IPS-15b (cell line): ENCODE measurements at regions not wholly inside any gene's neighbourhood (a gene's known extent, or its start where the extent isn't known, plus 50 kb on each side); places are given as distances from the start of the nearest gene placed in this dataset.
"Not testable (repeated sequence)": the region's sequence is repeated elsewhere in the genome, so short reads cannot be mapped to it uniquely, and the experiment has no call there.

Experiments
- H3K27me3 ChIP-seq: one replicate; pipeline ENCODE4 v1.6.1; 2013; ENCODE audit warnings: low read length; ENCODE audit not compliant: control insufficient read depth, insufficient read depth
- H3K36me3 ChIP-seq: one replicate; pipeline ENCODE4 v1.6.1; 2013; ENCODE audit warnings: low read length; ENCODE audit not compliant: control insufficient read depth, insufficient read depth
- H3K4me1 ChIP-seq: one replicate; pipeline ENCODE4 v1.6.1; 2013; ENCODE audit warnings: mild to moderate bottlenecking, low read length; ENCODE audit not compliant: control insufficient read depth, insufficient read depth
- H3K4me3 ChIP-seq: one replicate; pipeline ENCODE4 v1.5.1; 2013; ENCODE audit warnings: low read depth, low read length
- H3K9ac ChIP-seq: one replicate; pipeline ENCODE4 v1.6.1; 2013; ENCODE audit warnings: low read depth, mild to moderate bottlenecking, low read length
- H3K9me3 ChIP-seq: one replicate; pipeline ENCODE4 v1.6.1; 2013; ENCODE audit warnings: mild to moderate bottlenecking, low read length; ENCODE audit not compliant: control insufficient read depth, insufficient read depth

DNA sequence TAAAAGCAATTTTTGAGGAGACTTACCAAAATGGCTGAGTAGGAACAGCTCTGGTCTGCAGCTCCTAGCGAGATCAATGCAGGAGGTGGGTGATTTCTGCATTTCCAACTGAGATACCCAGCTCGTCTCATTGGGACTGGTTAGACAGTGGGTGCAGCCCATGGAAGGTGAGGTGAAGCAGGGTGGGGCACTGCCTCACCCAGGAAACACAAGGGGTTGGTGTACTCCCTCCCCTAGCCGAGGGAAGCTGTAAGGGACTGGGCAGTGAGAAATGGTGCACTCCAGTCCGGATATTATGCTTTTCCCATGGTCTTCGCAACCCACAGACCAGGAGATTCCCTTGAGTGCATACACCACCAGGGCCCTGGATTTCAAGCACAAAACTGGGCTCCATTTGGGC lies 419.0 kb downstream of the NUP35 start:
- Histone ChIP-seq H3K27me3 (no peaks in the 10 kb centered on the region), H3K9me3 (no peaks in the 10 kb centered on the region), H3K36me3 (no peaks in the 10 kb centered on the region), H3K4me3 (no peak overlapping the region), H3K4me1 (peaks cover 4% of the 10 kb centered on the region), H3K9ac (no peak overlapping the region)

GRCh38 chr2:183543731-183544130 lies 419.5 kb downstream of the NUP35 start:
- H3K9me3 ChIP-seq: no peaks in the 10 kb centered on the region
- no peaks in the 10 kb centered on the region for H3K36me3 ChIP-seq
- H3K27me3 ChIP-seq: no peaks in the 10 kb centered on the region
- no peaks in the 10 kb centered on the region for H3K4me1 ChIP-seq
- H3K4me3 ChIP-seq: no peak overlapping the region
- no peak overlapping the region for H3K9ac ChIP-seq

GRCh38 chr2:183546560-183547350 lies 422.5 kb downstream of the NUP35 start:
- not testable (repeated sequence) for H3K27me3 ChIP-seq, H3K4me1 ChIP-seq, H3K9ac ChIP-seq, H3K9me3 ChIP-seq, H3K36me3 ChIP-seq, H3K4me3 ChIP-seq

DNA sequence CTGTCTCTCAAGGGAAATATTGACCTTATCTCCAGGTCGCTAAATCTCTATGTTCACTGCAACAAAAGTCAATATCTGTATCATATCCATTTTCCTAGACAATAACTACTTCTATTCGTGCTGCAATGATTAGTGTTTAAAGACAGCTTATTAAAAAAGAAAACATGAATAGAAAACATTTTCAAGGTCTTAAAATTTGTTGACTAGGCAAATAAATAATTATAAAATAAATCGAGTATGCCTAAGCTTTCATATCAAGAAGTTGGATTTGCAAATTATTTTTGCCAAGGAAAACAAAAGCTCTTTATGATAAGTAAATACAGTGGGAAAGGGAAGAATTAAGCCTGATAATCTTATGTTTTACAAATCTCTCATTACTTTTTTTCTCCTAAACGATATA lies 428.5 kb downstream of the NUP35 start:
- Histone ChIP-seq H3K36me3 (no peaks in the 10 kb centered on the region), H3K4me3 (no peak overlapping the region), H3K9ac (no peak overlapping the region), H3K27me3 (no peaks in the 10 kb centered on the region), H3K4me1 (no peaks in the 10 kb centered on the region), H3K9me3 (no peaks in the 10 kb centered on the region)

DNA sequence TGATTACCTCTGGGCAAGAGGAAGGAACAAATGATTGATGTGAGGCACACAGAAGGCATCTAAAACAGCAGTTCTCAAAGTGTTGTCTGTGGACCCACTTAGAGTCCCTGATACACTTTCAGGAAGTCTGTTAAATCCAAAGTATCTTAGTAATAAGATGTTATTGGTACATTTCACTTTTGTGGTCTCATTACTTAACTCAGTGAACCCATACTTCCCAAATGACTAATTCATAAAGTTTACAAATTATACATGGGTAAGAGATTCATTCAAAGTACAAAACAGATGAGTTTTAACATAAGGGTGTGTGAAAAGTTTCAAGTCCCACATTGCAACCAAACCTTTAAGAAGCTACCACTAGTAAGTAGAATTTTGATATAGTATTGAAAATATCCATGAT lies 440.5 kb downstream of the NUP35 start:
- H3K9ac ChIP-seq: no peak overlapping the region
- peaks cover 6% of the 10 kb centered on the region for H3K4me1 ChIP-seq
- H3K27me3 ChIP-seq: no peaks in the 10 kb centered on the region
- no peaks in the 10 kb centered on the region for H3K36me3 ChIP-seq
- no peak overlapping the region for H3K4me3 ChIP-seq
- no peaks in the 10 kb centered on the region for H3K9me3 ChIP-seq

DNA sequence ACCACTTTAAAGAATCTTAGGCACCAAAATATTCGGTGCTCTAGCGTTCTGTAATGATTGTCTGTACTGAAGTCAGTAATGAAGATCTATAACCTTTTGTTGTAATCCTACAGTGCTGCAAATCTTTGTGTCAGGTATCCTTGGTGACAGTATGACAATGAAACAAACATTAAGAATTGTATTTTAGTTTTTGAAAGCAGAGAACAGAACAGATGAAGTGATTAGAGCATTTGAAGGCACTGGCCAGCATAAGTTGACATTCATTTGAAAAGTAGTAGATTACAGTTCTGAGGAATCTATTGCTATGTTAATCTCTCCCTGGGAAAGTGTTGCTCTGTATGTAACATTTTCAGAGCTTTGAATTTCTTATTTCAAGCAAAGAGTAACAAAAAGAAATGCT lies 451.2 kb downstream of the NUP35 start:
- Histone ChIP-seq H3K9me3 (peaks cover 8% of the 10 kb centered on the region), H3K4me1 (peaks cover 3% of the 10 kb centered on the region), H3K27me3 (no peaks in the 10 kb centered on the region), H3K9ac (no peak overlapping the region), H3K36me3 (no peaks in the 10 kb centered on the region), H3K4me3 (no peak overlapping the region)

GRCh38 chr2:183579686-183580085 lies 455.4 kb downstream of the NUP35 start:
- H3K4me1 ChIP-seq: peaks cover 3% of the 10 kb centered on the region
- no peak overlapping the region for H3K4me3 ChIP-seq
- no peaks in the 10 kb centered on the region for H3K27me3 ChIP-seq
- peaks cover 3% of the 10 kb centered on the region for H3K9me3 ChIP-seq
- H3K36me3 ChIP-seq: no peaks in the 10 kb centered on the region
- H3K9ac ChIP-seq: no peak overlapping the region

GRCh38 chr2:183592271-183592670 lies 468.0 kb downstream of the NUP35 start:
- H3K36me3 ChIP-seq: no peaks in the 10 kb centered on the region
- H3K9me3 ChIP-seq: no peaks in the 10 kb centered on the region
- H3K4me3 ChIP-seq: no peak overlapping the region
- H3K9ac ChIP-seq: no peak overlapping the region
- H3K27me3 ChIP-seq: no peaks in the 10 kb centered on the region
- H3K4me1 ChIP-seq: no peaks in the 10 kb centered on the region

DNA sequence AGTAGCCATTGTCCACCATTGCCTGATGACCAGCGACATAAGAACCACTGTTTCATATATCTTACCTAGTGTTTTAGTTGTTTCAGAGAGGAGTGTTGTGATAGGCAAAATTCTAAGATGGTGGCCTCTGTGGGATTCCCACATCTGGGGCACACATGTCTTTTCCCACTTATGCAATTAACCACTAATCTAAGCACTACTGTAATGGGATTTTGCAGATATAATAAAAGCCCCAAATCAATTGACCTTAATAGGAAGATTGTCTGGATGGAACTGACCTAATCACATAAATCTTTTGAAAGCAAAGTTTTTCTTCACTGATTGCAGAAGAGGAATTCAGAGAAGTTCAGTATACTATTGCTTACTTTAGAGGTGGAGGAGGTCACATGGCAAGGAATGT lies 469.9 kb downstream of the NUP35 start:
- no peaks in the 10 kb centered on the region for H3K9me3 ChIP-seq
- H3K4me3 ChIP-seq: no peak overlapping the region

GRCh38 chr2:183597841-183598240 lies 473.6 kb downstream of the NUP35 start:
- Histone ChIP-seq H3K4me1 (no peaks in the 10 kb centered on the region), H3K9me3 (no peaks in the 10 kb centered on the region), H3K36me3 (no peaks in the 10 kb centered on the region), H3K27me3 (no peaks in the 10 kb centered on the region), H3K9ac (no peak overlapping the region), H3K4me3 (no peak overlapping the region)

More for the DNA sequence above, 469.9 kb downstream of the NUP35 start:
- no peaks in the 10 kb centered on the region for H3K4me1 ChIP-seq
- H3K36me3 ChIP-seq: no peaks in the 10 kb centered on the region
- H3K9ac ChIP-seq: no peak overlapping the region
- H3K27me3 ChIP-seq: no peaks in the 10 kb centered on the region

- no peak overlapping the region for H3K9ac ChIP-seq
- H3K4me3 ChIP-seq: no peak overlapping the region
- no peaks in the 10 kb centered on the region for H3K36me3 ChIP-seq
- no peaks in the 10 kb centered on the region for H3K27me3 ChIP-seq
- H3K9me3 ChIP-seq: no peaks in the 10 kb centered on the region
- H3K4me1 ChIP-seq: peaks cover 5% of the 10 kb centered on the region
Observed at GRCh38 chr2:183604065-183604464, 479.8 kb downstream of the NUP35 start.

DNA sequence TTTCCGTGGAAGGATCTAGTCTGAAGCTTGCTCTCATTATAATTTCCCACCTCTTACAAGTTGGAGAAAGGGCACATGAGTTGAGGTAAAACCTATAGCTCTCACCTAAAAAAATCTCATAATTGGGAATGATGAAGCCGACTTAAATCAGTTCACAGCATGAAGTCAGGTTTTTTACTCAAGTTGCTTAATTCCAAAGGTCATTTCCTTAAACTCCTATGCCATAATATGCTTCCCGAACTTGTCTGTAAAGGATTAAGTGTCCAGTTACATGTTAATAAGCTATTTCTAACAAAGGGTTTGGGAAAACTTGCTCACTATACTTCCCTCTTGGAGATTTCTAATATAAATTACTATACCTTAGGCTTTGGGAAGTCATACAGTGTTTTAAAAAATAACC lies 481.2 kb downstream of the NUP35 start:
- Histone ChIP-seq H3K27me3 (no peaks in the 10 kb centered on the region), H3K4me1 (peaks cover 5% of the 10 kb centered on the region), H3K36me3 (no peaks in the 10 kb centered on the region), H3K9ac (no peak overlapping the region), H3K9me3 (no peaks in the 10 kb centered on the region), H3K4me3 (no peak overlapping the region)
